SIG-M5 (cell line): ENCODE measurements at regions not wholly inside any gene's neighbourhood (a gene's known extent, or its start where the extent isn't known, plus 50 kb on each side); places are given as distances from the start of the nearest gene placed in this dataset.

Experiments used
- DNase-seq: peaks from one replicate; lab custom pipeline; 2025; lab: John Stamatoyannopoulos, UW

- no peak for DNase-seq
Observed at GRCh38 chr1:43008115-43009060, 49.7 kb upstream of the SLC2A1 start.
